Urothelium cell line (cell line): ENCODE measurements at regions not wholly inside any gene's neighbourhood (a gene's known extent, or its start where the extent isn't known, plus 50 kb on each side); places are given as distances from the start of the nearest gene placed in this dataset.
A peak's percentile ranks its signal among the peaks of the same experiment; 100 is the strongest.

Experiments
- DNase-seq: peaks from one replicate; pipeline ENCODE4 v3.0.0; 2011; ENCODE audit warnings: low spot score, mixed read lengths
- FAIRE-seq: peaks from 2 replicates; lab custom pipeline; 2011; peaks lifted over from hg19 to GRCh38; lab: Jason Lieb, UNC

DNA sequence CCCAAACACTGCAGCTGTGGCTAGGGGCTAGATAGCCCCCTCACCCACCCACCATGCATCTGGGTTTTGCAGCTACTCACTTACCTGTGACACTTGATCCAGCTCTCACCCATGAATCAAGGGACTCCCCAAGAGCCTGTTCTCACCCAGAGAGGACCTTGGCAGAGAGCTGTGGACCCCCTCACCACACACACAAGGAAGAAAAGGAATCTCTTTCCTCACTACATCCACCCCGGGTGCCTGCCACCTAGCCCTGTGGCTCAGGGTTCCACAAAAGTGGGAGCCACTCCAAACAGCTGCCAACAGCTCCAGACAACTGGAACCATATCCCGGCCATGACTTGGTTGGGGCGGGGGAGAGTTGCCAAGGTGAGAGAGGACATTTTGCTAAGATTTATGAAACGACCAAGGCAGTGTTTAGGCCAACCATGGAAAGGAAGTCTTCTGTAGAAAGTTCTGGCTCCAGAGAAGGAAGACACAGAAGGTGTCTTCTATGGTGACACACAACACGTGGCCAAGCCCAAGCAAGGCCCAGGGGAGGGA is 522.1 kb upstream of the RAB6C start:
- no peak for FAIRE-seq
- no peak for DNase-seq

DNA sequence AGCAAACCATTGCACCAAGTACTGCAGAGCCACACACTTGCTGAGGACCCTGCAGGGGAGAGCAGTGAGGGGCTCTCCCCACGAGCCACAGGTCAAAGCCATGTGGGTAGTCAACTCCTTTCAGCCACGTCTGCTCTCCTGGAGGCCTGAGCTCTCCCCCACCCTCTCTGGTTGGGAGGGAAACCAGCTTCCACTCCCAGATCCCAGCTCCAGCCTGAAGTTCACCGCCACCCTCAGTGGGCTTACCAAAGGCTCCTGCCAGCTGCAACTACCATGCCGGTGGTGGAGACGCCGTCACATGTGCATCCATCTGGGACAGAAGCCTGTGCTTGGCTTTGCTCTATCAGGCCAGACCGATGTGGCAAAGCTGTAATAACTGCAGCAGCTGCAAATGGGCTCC is 521.5 kb upstream of the RAB6C start:
- DNase-seq (no peak), FAIRE-seq (no peak)

DNA sequence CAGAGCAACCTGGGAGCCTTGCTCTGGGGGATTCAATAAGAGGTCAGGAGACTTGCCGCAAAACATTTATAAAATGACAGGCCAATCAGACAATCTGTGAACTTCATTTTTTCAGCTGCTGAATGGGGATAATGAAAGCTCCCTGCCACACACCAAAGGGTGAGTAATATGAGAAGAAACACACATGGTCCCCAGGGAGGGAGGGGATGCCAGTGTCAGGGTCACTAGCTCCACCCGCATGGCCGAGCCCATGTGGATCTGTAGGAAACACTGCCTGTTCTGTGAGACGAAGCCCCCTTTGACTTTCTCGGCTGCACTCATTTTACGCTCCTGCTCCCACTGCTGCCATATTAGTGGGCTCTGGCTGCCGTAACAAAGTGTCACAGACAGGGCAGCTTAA is 521.0 kb upstream of the RAB6C start:
- no peak for FAIRE-seq

DNA sequence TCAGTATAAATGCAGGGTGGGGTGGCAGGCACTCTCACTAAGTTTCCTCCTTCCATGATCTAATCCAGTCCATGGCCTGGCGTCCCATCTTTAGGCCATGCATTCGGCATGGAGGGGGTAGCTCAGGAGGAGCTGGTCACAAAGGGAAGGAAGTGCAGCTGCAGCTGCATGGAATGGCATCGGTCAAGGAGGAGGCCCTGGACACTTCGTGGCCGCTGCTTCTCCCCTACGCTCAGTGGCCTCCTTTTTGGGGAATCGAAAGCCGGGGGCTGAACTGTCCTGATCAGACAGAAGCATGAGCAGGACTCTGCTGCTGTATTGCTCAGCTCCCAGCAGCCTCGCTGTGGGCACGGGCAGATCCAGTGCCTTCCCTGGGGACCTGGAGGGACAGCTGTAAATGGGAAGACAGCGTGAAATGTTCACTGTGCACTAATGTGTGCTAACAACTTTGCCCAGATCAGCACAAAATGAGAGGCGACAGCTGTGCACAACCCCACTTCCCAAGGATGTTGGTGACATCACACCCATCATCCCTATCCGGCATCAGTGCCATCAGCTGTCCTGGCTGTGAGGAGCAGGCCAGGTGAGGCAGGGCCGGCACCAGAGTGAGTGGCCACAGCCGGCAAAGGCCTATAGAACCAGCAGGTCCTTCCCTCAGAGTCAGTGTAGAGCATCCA is 520.1 kb upstream of the RAB6C start:
- FAIRE-seq: no peak
- no peak for DNase-seq

More for the DNA sequence above, 521.0 kb upstream of the RAB6C start:
- no peak for DNase-seq

DNA sequence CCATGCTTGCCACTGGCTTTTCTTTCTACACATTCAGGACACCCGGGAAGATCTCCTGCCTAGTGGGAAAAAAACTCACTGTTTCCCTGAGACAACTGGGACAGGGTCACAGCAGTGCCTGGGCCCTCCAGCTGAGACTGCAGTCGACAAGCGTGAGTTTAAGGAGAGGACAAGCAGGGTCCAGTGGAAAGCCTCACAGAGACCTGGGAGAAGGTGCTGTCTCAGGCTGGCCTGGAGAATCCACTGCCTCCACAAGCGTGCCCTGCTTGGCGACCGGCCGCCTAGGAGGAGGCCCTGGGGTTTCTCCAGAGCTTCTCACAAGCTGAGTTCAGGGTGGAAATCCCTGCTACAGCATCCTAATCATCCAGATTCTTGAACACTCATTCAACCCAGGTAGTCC is 519.6 kb upstream of the RAB6C start:
- DNase-seq (no peak), FAIRE-seq (no peak)

DNA sequence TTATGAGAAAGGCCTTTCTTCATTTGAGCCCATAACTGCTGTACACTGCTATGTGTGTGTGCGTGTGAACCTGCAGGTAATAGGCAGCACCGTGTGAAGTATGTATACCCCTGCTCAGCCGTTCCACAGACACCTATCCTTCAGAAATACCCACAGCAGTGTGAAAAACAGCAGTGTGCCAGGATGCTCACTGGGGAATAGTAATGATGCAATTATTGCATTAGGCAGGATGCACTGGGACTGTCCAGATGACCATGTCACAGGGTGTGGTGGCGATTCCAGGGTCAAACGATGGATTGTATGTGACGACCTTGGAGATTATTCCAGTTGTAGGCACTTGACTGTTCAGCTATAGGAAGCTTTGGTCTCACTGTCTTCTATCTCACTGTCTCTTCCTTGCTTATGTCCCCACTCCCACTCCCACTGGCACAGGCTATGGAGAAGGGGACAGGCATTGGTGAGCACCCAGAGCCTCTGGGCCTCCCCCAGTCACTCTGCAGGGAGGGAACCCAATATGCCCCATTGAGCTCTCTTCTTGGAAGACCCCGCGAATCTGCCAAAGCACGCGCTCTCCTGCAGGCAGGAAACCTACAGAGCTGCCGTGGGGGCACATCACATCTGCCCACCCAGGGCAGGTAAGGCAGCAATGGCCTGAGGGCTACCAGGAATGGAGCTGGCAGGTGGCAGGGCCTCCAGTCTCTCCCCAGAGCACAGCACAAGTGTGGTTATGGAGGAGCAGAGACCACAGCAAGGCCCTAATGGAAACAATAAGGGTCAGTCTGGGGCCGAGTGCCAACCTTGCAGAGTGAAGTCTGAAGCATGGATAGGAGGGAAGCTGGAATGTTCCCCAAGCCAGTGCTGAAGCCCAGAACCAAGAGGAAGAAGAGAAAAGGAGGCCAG is 518.9 kb upstream of the RAB6C start:
- DNase-seq: no peak
- no peak for FAIRE-seq

DNA sequence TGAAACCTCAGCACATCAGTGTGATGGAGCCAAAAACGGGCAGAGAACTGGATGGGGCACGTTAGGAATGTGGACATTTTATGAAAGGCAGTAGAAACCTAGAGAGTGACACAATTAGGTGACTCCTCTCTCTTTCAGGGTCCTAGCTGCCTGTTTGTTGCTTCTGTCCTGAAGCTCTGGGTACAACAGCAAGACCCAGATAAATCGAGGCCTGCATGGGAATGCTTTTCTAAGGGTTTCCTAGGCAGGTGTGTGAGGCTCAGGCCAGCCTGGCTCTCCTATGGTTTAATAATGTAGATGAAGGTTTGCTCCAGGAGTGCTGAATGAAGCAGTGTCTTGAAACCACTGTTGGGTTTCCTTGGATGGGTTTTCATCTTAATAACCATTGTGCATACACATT is 517.1 kb upstream of the RAB6C start:
- FAIRE-seq (no peak), DNase-seq (no peak)

DNA sequence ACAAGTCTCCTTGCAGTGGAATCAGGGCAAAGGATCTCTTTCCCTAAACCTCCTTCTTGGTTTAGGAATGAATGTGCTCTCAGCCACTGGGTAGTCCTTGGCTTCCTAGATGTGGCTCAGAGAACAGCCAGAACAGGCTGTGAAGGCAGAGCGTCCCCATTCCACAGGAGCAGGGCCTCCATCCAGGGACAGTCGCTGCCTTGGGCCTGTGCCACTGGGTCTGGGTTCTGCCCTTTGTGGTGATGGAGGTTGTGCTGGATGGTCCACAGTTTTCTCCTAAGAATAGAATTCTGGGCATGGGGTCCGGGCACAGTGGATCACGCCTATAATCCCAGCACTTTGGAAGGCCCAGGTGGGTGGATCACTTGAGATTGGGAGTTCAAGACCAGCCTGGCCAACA is 516.5 kb upstream of the RAB6C start:
- DNase-seq (no peak), FAIRE-seq (no peak)

DNA sequence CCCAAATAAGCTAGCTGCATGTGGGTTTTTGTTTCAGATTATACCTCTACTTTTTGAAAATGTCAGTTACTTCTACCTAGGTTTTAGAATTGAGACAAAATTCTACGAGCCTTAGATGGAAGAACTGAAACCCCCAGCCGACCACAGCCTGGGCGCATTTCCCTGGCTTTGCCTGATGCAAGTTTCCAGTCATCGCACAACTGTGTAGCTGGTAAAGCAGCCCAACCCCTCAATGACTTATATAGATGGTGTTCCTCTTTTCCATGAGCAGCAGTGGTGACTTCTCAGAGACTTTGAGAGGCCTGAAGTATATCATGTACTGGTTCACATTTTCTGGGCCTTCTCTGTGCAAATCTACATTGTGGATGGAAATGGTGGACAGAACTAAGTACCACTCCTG is 515.4 kb upstream of the RAB6C start:
- DNase-seq (no peak), FAIRE-seq (no peak)

DNA sequence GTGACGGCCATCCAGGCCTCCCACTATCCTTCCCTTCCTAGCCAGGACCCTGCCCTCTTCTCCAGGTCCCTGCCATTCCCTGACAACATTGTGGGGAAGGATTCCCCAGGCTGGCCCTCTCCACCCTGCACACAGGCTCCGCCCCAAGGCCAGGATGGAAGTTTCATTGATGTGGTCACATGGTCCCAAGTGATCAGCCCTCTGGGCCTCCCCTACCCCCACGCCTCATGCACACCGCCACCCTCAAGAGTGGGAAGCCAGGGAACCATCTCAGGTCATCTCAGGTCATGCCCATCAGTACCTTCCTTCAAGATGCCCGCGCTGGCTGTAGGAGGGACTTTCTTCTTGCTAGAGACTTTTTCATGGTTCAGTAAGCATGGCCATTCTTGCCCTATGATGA is 514.8 kb upstream of the RAB6C start:
- DNase-seq (no peak), FAIRE-seq (peak; percentile 5)

DNA sequence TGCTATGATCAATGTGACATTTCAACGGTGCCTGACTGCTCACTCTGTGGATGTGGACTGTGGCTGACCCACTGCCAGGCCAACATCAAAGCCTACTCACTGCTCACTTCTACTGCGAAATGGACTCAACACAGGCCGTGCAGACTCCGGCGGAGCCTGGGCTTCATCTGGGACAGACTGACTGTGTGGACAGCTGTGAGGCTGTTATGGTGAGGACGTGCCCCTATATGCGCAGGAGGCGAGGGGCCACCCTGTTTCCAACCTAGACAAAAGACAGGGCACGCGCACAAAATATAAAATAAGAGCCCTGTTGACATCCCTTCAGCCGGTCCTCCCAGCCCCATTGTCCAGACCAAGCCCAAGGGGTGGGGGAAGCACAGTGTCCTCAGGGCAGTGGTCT is 514.4 kb upstream of the RAB6C start:
- FAIRE-seq (peak; percentile 63), DNase-seq (no peak)

DNA sequence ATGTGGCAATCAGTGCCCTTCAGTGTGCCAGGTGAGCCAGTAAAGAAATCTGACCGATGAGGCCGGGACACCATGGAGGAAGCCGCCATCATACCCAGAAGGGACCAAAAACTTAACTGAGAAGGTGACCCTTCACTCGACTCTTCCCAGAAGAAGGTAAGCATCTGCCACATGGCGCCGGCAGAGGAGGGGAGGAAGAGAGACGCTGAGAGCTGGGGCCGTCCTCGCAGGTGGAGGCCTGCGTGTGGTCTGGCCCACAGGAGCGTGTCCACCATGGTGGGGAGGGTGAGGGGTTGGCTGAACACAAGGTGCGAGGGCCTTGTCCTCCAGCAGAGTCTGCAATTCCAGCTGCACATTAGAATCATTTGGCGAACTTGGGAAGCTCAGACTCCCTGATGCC is 513.1 kb upstream of the RAB6C start:
- FAIRE-seq (no peak), DNase-seq (no peak)

DNA sequence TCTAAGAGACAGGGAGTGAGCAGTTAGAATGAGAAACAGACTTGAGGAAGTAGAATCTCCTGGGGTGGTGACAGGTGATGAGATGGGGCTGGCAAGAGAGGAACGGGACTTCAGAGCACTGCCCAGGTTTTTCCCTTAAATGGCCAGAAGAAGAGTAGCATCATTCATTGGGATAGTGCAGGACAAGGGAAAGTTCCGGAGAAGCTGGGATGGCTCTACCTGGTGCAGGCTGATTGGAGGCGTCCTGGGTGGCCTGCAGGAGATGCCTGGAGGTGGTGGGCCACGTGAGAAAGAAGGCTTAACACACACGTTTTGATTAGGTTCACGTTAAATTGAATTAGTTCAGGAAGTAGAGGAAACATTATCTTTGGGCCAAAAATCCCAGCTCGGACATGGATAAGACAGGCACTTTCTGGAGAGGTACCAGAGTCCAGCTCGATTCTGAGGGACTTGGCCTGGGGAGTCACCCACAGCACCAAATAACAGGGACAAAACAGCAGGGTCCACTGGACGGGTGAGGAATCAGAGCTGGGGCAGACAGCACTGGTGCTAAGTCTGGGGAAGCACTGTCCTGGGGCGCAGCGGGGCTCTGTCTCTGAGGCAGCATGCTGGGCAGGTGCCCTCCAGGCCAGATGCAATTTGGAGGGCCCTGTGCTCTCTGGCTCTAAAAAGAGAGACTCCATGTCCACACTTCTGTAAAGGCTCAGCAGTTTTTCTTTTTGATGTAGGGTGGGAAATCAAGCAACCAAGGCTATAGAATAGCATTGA is 512.3 kb upstream of the RAB6C start:
- DNase-seq (no peak), FAIRE-seq (no peak)

DNA sequence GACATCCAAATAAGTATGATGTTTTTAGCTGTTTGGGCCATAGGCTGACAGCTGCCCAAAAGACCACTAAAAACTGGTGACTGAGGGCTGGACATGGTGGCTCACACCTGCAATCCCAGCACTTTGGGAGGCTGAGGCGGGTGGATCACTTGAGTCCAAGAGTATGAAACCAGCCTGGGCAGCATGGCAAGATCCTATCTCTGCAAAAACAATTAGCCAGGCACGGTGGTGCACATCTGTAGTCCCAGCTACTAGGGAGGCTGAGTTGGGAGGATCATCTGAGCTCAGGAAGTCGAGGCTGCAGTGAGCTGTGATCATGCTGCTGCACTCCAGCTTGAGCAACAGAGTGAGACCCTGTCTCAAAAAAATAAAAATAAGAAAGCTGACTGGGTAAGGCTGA is 511.5 kb upstream of the RAB6C start:
- DNase-seq (no peak), FAIRE-seq (no peak)

DNA sequence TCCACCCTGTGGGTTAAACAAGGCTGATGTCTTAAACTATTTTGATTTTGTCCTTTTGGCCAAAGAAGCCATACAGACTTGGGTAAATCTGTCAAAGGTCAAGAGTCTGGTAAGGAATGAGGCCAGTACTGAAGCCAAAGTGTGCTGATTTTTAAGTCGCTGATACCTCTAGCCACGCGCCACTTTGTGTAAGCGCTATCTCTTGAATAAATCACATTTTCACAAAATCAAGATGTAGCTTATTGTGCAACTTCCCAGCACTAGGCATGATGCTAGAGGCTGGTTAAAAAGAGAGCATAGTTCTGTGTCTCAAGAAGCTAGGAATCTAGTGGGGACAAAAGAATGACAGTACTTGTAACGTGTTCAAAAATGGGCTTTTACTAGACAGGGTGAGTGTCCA is 510.6 kb upstream of the RAB6C start:
- DNase-seq (no peak), FAIRE-seq (no peak)

DNA sequence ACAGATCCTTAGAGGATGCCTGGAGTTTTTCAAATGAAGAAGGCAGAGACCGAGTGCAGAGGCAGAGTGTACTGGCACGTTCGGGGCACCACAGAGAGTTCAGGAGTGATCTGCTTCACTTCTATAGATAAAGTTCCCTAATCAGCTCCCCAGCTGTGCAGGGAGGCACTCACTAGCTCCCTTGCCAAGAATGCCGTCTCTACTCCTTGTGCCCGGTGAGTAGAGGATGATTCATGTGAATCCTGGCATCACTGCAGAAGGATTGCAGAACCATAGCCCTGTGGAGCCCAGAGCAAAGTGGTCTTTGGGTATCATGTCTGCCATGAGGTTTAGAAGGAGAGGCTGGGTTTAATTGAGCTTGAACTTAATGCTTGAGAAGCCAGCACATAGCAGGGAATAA is 510.1 kb upstream of the RAB6C start:
- DNase-seq: no peak
- FAIRE-seq: no peak

DNA sequence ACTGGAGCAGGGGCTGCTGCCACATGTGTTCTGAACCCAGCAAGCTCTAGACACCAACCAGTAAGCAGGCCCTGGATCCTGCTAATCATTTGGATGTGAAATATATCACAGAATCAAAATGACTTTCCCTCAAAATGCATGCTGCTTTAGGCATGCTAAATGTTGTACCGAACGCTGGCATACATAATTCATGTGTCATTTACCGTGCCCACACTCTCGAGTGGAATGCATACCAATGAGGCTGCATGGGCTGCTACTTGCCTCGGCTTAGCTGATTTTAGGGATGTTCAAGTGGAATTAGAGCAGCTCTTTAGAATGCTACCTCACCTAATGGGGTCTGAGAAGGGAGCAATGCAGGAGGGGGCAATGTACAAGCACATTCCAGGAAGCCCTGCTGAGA is 509.6 kb upstream of the RAB6C start:
- DNase-seq: no peak
- no peak for FAIRE-seq

DNA sequence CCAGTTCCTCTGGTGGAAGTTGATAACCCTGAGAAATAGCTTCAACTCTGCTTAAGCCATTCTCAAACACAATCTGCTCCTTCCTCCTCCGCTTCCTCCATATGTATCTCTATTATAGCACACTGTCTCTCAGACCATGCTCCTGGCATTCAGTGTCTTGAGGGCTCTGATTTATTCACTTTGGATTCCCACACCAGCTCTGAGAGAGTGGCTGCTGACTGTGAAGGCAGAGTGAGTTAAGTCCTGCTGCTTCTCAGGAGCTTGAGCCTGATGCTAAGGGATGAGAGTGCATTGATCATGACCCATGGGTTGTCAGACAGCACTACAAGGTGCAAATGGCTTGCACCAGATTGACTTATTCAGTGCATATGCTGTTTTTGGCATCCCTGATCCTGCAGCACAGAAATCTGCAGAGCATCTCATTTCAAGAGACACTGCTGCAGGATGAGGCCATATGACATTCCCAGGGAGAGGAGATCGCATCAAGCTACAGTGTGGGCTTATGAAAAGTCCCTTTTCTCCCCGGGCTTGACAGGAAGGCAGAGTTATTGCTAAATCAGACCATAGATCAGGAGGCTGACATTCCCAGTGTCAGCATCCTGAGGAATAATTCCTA is 500.5 kb upstream of the RAB6C start:
- DNase-seq: no peak
- no peak for FAIRE-seq

DNA sequence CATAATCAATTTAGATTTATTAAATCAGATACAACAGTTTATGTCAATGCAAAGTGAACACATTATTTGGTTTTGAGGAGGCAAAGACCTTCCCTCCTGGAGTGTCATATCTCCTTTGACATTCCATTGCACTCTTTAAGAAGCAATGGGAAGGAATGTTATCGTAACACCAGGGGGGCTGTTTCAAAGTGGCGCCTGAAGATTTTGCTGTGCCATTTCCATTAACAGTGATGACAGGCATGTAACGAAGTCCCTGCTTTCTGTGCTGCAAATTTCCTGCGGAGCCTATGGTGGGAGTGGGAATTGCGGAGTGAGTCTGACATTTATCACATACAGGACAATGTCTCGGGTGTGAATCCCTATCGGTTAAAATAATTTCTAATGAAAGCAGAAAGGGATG is 499.6 kb upstream of the RAB6C start:
- FAIRE-seq (no peak), DNase-seq (no peak)

DNA sequence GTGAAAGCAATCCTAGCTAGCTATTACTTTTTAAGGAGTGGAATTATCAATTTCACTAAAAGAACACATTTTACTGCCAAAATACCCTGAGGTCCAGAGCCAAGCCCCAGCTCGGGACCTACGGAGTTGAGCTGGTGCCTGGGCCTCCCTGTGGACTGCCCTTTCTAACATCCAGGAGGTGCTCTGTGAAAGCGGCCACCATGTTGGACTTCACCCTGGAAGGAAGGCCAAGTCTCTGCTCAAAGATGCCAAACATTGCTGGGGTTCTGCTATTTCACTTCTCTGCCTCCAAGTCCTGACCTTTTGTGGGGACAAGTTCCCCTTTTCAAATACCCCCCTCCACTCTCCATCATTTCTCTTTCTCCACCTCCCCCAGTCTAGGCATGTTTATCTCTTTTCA is 498.7 kb upstream of the RAB6C start:
- FAIRE-seq (no peak), DNase-seq (no peak)
